Fibroblast of lung (primary cell): ENCODE measurements at regions not wholly inside any gene's neighbourhood (a gene's known extent, or its start where the extent isn't known, plus 50 kb on each side); places are given as distances from the start of the nearest gene placed in this dataset.

ENCODE experiments used
- DNase-seq, 2 donors: peaks; one replicate each; pipeline versions ENCODE4 v3.0.0 to v3.0.0-alpha.2; 2010; ENCODE audit warnings: low read depth in 2 of 2
- H2AFZ ChIP-seq: 2 replicates; pipeline ENCODE4 v1.5.1; 2012; ENCODE audit warnings: low read length, control low read depth, inconsistent platforms
- H3K27ac ChIP-seq: 2 replicates; pipeline ENCODE4 v1.5.1; 2011; ENCODE audit warnings: low read length, control low read depth; ENCODE audit not compliant: insufficient read depth
- H3K27me3 ChIP-seq: 2 replicates; pipeline ENCODE4 v1.5.1; 2011; ENCODE audit warnings: mild to moderate bottlenecking, low read length; ENCODE audit not compliant: control insufficient read depth, insufficient read depth
- H3K36me3 ChIP-seq: 2 replicates; pipeline ENCODE4 v1.5.1; 2011; ENCODE audit warnings: low read length; ENCODE audit not compliant: control insufficient read depth, insufficient read depth
- H3K4me1 ChIP-seq: 2 replicates; pipeline ENCODE4 v1.5.1; 2011; ENCODE audit warnings: low read length; ENCODE audit not compliant: control insufficient read depth, insufficient read depth; ENCODE audit errors: extremely low read depth
- H3K4me2 ChIP-seq: 2 replicates; pipeline ENCODE4 v1.5.1; 2011; ENCODE audit warnings: low read length, control low read depth; ENCODE audit not compliant: insufficient read depth; ENCODE audit errors: extremely low read depth
- H3K4me3 ChIP-seq, 4 experiments: fragments of 200-600 bp in 1 of 4; sonication (generic) in 1 of 4; replicated peaks in 1 of 4; 2 replicates each; pipeline ENCODE4 v1.5.1; 2011 to 2016; ENCODE audit warnings: low read length in 4 of 4, low read depth in 3 of 4, mild to moderate bottlenecking in 3 of 4, control low read depth in 2 of 4, inconsistent platforms in 1 of 4, mixed read lengths in 1 of 4; ENCODE audit not compliant: insufficient read depth in 1 of 4; ENCODE audit errors: control extremely low read depth in 1 of 4
- H3K79me2 ChIP-seq: 2 replicates; pipeline ENCODE4 v1.5.1; 2012; ENCODE audit warnings: mild to moderate bottlenecking, low read length, inconsistent platforms; ENCODE audit not compliant: control insufficient read depth, insufficient read depth
- H3K9ac ChIP-seq: 2 replicates; pipeline ENCODE4 v1.5.1; 2011; ENCODE audit warnings: mild to moderate bottlenecking, low read length, control low read depth; ENCODE audit not compliant: insufficient read depth
- H3K9me3 ChIP-seq: 2 replicates; pipeline ENCODE4 v1.5.1; 2012; ENCODE audit warnings: low read depth, low read length; ENCODE audit not compliant: control insufficient read depth, insufficient read depth
- H4K20me1 ChIP-seq: 2 replicates; pipeline ENCODE4 v1.5.1; 2011; ENCODE audit warnings: low read length; ENCODE audit not compliant: control insufficient read depth, insufficient read depth; ENCODE audit errors: extremely low read depth
- EZH2 ChIP-seq: IDR thresholded peaks from 2 replicates; pipeline ENCODE4 v1.5.1; 2012; ENCODE audit warnings: low read length, control low read depth, mild to moderate bottlenecking; ENCODE audit errors: missing control alignments
- TF ChIP-seq, protein P1 (sequence below), 2 donors: IDR thresholded peaks in 1 of 2; conservative IDR thresholded peaks in 1 of 2; 1 replicate in 1 of 2; 2 replicates in 1 of 2; pipeline ENCODE4 v1.5.1; 2011 to 2012; ENCODE audit warnings: low read length in 2 of 2, control low read depth in 1 of 2, inconsistent platforms in 1 of 2, low read depth in 1 of 2, mild to moderate bottlenecking in 1 of 2

DNA sequence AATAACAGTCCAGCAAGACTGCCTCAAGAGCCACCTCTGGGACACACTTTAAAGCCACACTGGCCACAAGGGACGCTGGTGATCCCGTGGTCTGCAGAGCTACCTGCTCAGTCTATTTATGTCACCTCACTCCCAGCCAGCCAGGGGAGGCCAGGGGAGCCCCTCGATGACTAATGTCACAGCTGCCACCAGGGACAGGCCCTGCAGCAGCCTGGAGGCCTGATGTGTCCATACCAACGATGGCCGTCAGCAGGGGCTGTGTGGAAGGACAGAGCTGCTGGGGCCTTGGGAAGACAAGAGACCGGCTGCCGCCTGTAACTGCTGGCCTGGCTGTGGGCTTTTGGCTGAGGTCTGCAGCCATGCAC, 71.0 kb downstream of the SIK1 start:
- no peaks in the 10 kb centered on the region for H3K36me3 ChIP-seq
- no peak overlapping the region for H3K4me2 ChIP-seq
- H3K9me3 ChIP-seq: no peaks in the 10 kb centered on the region
- H3K9ac ChIP-seq: no peak overlapping the region
- H3K4me1 ChIP-seq: no peaks in the 10 kb centered on the region
- DNase-seq: no peak
- TF ChIP-seq, protein P1, sequence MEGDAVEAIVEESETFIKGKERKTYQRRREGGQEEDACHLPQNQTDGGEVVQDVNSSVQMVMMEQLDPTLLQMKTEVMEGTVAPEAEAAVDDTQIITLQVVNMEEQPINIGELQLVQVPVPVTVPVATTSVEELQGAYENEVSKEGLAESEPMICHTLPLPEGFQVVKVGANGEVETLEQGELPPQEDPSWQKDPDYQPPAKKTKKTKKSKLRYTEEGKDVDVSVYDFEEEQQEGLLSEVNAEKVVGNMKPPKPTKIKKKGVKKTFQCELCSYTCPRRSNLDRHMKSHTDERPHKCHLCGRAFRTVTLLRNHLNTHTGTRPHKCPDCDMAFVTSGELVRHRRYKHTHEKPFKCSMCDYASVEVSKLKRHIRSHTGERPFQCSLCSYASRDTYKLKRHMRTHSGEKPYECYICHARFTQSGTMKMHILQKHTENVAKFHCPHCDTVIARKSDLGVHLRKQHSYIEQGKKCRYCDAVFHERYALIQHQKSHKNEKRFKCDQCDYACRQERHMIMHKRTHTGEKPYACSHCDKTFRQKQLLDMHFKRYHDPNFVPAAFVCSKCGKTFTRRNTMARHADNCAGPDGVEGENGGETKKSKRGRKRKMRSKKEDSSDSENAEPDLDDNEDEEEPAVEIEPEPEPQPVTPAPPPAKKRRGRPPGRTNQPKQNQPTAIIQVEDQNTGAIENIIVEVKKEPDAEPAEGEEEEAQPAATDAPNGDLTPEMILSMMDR (conservative IDR thresholded peaks at IDR 0.05 in 1 of 2, IDR thresholded peaks at IDR 0.05 in 1 of 2; ENCODE audit: low read depth in 1 of 2, low read length in 2 of 2): no peak
- no peak for TF ChIP-seq EZH2
- H3K79me2 ChIP-seq: no peaks in the 10 kb centered on the region
- H3K27me3 ChIP-seq: no peaks in the 10 kb centered on the region
- no peak overlapping the region for H3K27ac ChIP-seq
- no peaks in the 10 kb centered on the region for H4K20me1 ChIP-seq
- no peak overlapping the region for H3K4me3 ChIP-seq
- no peak overlapping the region for H2AFZ ChIP-seq

DNA sequence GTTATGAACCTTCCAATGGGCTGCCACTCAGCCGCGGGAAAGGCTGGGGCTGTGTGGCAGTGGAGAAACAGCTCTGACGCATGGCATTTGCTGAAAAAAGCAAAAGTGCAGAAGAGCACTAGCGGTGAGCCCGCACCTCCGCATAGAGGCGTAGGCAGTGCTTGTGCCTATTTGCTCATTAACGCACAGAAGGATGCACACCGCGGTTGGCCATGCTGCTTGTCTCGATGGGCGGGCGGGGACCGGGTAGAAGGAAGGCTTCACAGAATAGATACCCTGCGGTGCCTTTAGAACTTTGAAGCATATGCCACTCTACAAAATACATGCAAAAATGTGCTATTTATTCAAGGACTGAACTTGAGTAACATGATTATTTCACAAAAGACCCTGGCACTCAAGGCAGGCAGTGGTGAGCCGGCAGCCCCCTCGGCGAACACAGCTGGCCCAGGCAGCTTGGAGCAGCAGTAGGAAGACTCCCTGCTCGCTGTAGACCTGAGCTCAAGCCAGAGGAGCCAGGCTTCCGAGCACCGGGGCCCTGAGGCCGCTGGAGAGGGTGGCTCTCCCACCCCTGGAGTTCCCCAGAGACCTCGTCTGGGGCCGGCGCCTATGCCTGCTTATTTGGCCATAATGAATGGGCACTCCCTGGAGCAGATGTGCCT, 71.5 kb downstream of the SIK1 start:
- Histone ChIP-seq H3K36me3 (no peaks in the 10 kb centered on the region), H3K27ac (no peak overlapping the region), H3K4me3 (no peak overlapping the region), H3K79me2 (no peaks in the 10 kb centered on the region), H2AFZ (no peak overlapping the region), H4K20me1 (no peaks in the 10 kb centered on the region), H3K27me3 (no peaks in the 10 kb centered on the region), H3K9me3 (no peaks in the 10 kb centered on the region), H3K9ac (no peak overlapping the region), H3K4me2 (no peak overlapping the region), H3K4me1 (no peaks in the 10 kb centered on the region)
- TF ChIP-seq, protein P1 (conservative IDR thresholded peaks at IDR 0.05 in 1 of 2, IDR thresholded peaks at IDR 0.05 in 1 of 2; ENCODE audit: low read depth in 1 of 2, low read length in 2 of 2): no peak
- no peak for TF ChIP-seq EZH2
- DNase-seq: no peak

DNA sequence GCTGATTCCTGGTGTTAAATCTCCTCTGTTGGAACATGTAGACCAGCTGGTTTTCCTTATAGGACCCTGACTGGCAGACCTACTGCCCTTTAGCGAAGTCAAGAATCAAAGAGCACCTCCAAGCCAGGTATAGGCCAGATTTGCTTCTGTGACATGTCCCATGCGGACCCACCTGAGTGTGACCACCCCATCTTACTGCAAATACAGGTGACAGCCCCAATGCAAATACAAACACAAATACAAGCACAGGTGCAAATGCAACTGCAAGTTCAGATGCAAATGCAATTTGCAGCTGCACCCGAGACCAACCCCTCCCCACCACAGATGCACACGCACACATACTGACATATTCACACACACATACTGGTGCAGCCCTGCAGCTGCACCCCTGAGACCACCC, 72.3 kb downstream of the SIK1 start:
- H3K9me3 ChIP-seq: no peaks in the 10 kb centered on the region
- TF ChIP-seq EZH2: no peak
- TF ChIP-seq, protein P1 (conservative IDR thresholded peaks at IDR 0.05 in 1 of 2, IDR thresholded peaks at IDR 0.05 in 1 of 2; ENCODE audit: low read depth in 1 of 2, low read length in 2 of 2): no peak

More for the DNA sequence above, 72.3 kb downstream of the SIK1 start:
- no peak overlapping the region for H2AFZ ChIP-seq
- DNase-seq: no peak
- H4K20me1 ChIP-seq: no peaks in the 10 kb centered on the region
- H3K9ac ChIP-seq: no peak overlapping the region
- no peaks in the 10 kb centered on the region for H3K4me1 ChIP-seq
- no peak overlapping the region for H3K4me3 ChIP-seq
- no peak overlapping the region for H3K4me2 ChIP-seq
- no peaks in the 10 kb centered on the region for H3K79me2 ChIP-seq
- no peaks in the 10 kb centered on the region for H3K27me3 ChIP-seq
- H3K27ac ChIP-seq: no peak overlapping the region
- no peaks in the 10 kb centered on the region for H3K36me3 ChIP-seq
